Sigmoid colon (tissue), 6 donors: ENCODE measurements at regions not wholly inside any gene's neighbourhood (a gene's known extent, or its start where the extent isn't known, plus 50 kb on each side); places are given as distances from the start of the nearest gene placed in this dataset.
A peak's percentile ranks its signal among the peaks of the same experiment; 100 is the strongest.

Experiments used
- DNase-seq: peaks from one replicate; pipeline ENCODE4 v3.0.0-alpha.2; 2019
- H3K27ac ChIP-seq, 4 donors: fragments of 200-600 bp; sonication (generic); one replicate each; pipeline ENCODE4 v1.5.1; 2016 to 2019; ENCODE audit warnings: mild to moderate bottlenecking in 1 of 4
- H3K27me3 ChIP-seq, 3 donors: fragments of 200-600 bp; sonication (generic); one replicate each; pipeline ENCODE4 v1.5.1; 2019; ENCODE audit warnings: mild to moderate bottlenecking in 1 of 3
- H3K36me3 ChIP-seq, 4 donors: fragments of 200-600 bp; sonication (generic); one replicate each; pipeline ENCODE4 v1.5.1; 2016 to 2019
- H3K4me1 ChIP-seq, 4 donors: fragments of 200-600 bp; sonication (generic); one replicate each; pipeline ENCODE4 v1.5.1; 2017 to 2019
- H3K4me3 ChIP-seq, 4 donors: fragments of 200-600 bp; sonication (generic); one replicate each; pipeline ENCODE4 v1.5.1; 2017 to 2019; ENCODE audit warnings: mild to moderate bottlenecking in 2 of 4, moderate library complexity in 1 of 4
- H3K9me3 ChIP-seq, 4 donors: fragments of 200-600 bp in 3 of 4; sonication (generic) in 3 of 4; one replicate each; pipeline versions ENCODE4 v1.5.1 to v1.6.1; 2013 to 2019
- CTCF ChIP-seq, 4 experiments: fragments of 450-650 bp in 3 of 4; fragments of 200-600 bp in 1 of 4; IDR thresholded peaks; one replicate each; pipeline ENCODE4 v1.5.1; 2016 to 2019; ENCODE audit warnings: antibody characterized with exemption in 4 of 4, mild to moderate bottlenecking in 3 of 4, moderate library complexity in 2 of 4
- EP300 ChIP-seq, 4 donors: sonication (generic); formaldehyde crosslinking; IDR thresholded peaks; one replicate each; pipeline ENCODE4 v1.6.1; 2017; ENCODE audit warnings: antibody characterized with exemption in 4 of 4
- POLR2A ChIP-seq, 2 donors: fragments of 450-650 bp; IDR thresholded peaks; one replicate each; pipeline ENCODE4 v1.6.1; 2016; ENCODE audit warnings: antibody characterized with exemption in 2 of 2, mild to moderate bottlenecking in 2 of 2, moderate library complexity in 2 of 2
- POLR2AphosphoS5 ChIP-seq, 4 donors: sonication (generic); formaldehyde crosslinking; IDR thresholded peaks; one replicate each; pipeline ENCODE4 v1.6.1; 2017; ENCODE audit warnings: antibody characterized with exemption in 4 of 4
- WGBS, 2 donors: extraction: QIAGEN DNeasy Blood & Tissue Kit; methylation state at CpG; one replicate each; pipeline ENCODE4 v1.1.7; 2013; 5-methylcytosine and 5-hydroxymethylcytosine counted together
- intact Hi-C: fragments of 100-400 bp; cut with DNase I; formaldehyde crosslinking; loops from one replicate; pipeline ENCODE4 v1.15.1; 2023
- donor health status: healthy with polysubstance abuse.
- donor health status: healthy.

- intact Hi-C loops, result no loop called here
- Histone ChIP-seq H3K9me3 (no peaks in the 10 kb centered on the region), H3K27ac (no peak overlapping the region), H3K27me3 (no peaks in the 10 kb centered on the region), H3K36me3 (no peaks in the 10 kb centered on the region), H3K4me1 (no peaks in the 10 kb centered on the region), H3K4me3 (no peak overlapping the region)
- peak; percentile 14 for DNase-seq
- WGBS, 2 donors, result 65 to 76% methylated on average over 7 of the region's 7 CpGs
- TF ChIP-seq POLR2A (IDR thresholded peaks at IDR 0.05) (no peak), POLR2AphosphoS5 (IDR thresholded peaks at IDR 0.05) (no peak), CTCF (IDR thresholded peaks at IDR 0.05) (no peak), EP300 (IDR thresholded peaks at IDR 0.05) (no peak)
These were observed 163.4 kb upstream of the C1orf174 start for GRCh38 chr1:4063516-4063915.

GRCh38 chr1:4064150-4064889, 164.2 kb upstream of the C1orf174 start:
- intact Hi-C loops, result no loop called here
- DNase-seq, result no peak
- 76 to 80% methylated on average over 7 of the region's 7 CpGs for WGBS, 2 donors
- Histone ChIP-seq H3K4me3 (no peak overlapping the region), H3K36me3 (no peaks in the 10 kb centered on the region), H3K4me1 (no peaks in the 10 kb centered on the region), H3K27ac (no peak overlapping the region), H3K9me3 (no peaks in the 10 kb centered on the region), H3K27me3 (peaks cover 0 to 2% (median 0%) of the 10 kb centered on the region in 3 donors)
- TF ChIP-seq POLR2AphosphoS5 (IDR thresholded peaks at IDR 0.05), result no peak
- TF ChIP-seq CTCF (IDR thresholded peaks at IDR 0.05), result no peak
- no peak for TF ChIP-seq EP300 (IDR thresholded peaks at IDR 0.05)
- no peak for TF ChIP-seq POLR2A (IDR thresholded peaks at IDR 0.05)

- Histone ChIP-seq H3K36me3 (no peaks in the 10 kb centered on the region), H3K27me3 (peaks cover 0 to 16% (median 0%) of the 10 kb centered on the region in 3 donors), H3K4me1 (no peaks in the 10 kb centered on the region), H3K9me3 (no peaks in the 10 kb centered on the region), H3K4me3 (no peak overlapping the region), H3K27ac (no peak overlapping the region)
- 88 to 91% methylated on average over 3 of the region's 3 CpGs for WGBS, 2 donors
- intact Hi-C loops, result no loop called here
- no peak for DNase-seq
- TF ChIP-seq EP300 (IDR thresholded peaks at IDR 0.05), result no peak
- TF ChIP-seq CTCF (IDR thresholded peaks at IDR 0.05), result no peak
- no peak for TF ChIP-seq POLR2A (IDR thresholded peaks at IDR 0.05)
These were observed 167.0 kb upstream of the C1orf174 start for GRCh38 chr1:4066860-4067599.

GRCh38 chr1:4068076-4068475, 168.0 kb upstream of the C1orf174 start:
- H3K4me3 ChIP-seq, result no peak overlapping the region
- H3K9me3 ChIP-seq, result no peaks in the 10 kb centered on the region
- WGBS, 2 donors, result 72 to 77% methylated on average over 8 of the region's 8 CpGs
- no peak for TF ChIP-seq EP300 (IDR thresholded peaks at IDR 0.05)
- no peak for TF ChIP-seq POLR2A (IDR thresholded peaks at IDR 0.05)
- TF ChIP-seq POLR2AphosphoS5 (IDR thresholded peaks at IDR 0.05), result no peak
- TF ChIP-seq CTCF (IDR thresholded peaks at IDR 0.05), result no peak
- H3K27ac ChIP-seq, result no peak overlapping the region
- intact Hi-C loops, result no loop called here
- no peaks in the 10 kb centered on the region for H3K36me3 ChIP-seq
- H3K4me1 ChIP-seq, result no peaks in the 10 kb centered on the region
- peaks cover 0 to 24% (median 0%) of the 10 kb centered on the region in 3 donors for H3K27me3 ChIP-seq
- peak; percentile 58 for DNase-seq
